Breast epithelium (tissue), 4 donors: ENCODE measurements at regions not wholly inside any gene's neighbourhood (a gene's known extent, or its start where the extent isn't known, plus 50 kb on each side); places are given as distances from the start of the nearest gene placed in this dataset.

Experiments used
- DNase-seq, 2 donors: peaks; one replicate each; pipeline ENCODE4 v3.0.0-alpha.2; 2019; ENCODE audit warnings: low spot score in 2 of 2
- H3K27ac ChIP-seq, 2 donors: fragments of 200-600 bp; sonication (generic) in 1 of 2; one replicate each; pipeline ENCODE4 v1.5.1; 2016 to 2019; ENCODE audit warnings: mild to moderate bottlenecking in 1 of 2
- H3K27me3 ChIP-seq, 2 donors: fragments of 200-600 bp; sonication (generic) in 1 of 2; one replicate each; pipeline versions ENCODE4 v1.5.1 to v1.6.0; 2017 to 2019; ENCODE audit warnings: control low read depth in 1 of 2, mild to moderate bottlenecking in 1 of 2
- H3K36me3 ChIP-seq: fragments of 200-600 bp; one replicate; pipeline ENCODE4 v1.5.1; 2019
- H3K4me1 ChIP-seq, 2 donors: fragments of 200-600 bp; sonication (generic); one replicate each; pipeline ENCODE4 v1.5.1; 2016 to 2019; ENCODE audit warnings: control low read depth in 1 of 2
- H3K4me3 ChIP-seq, 3 donors: fragments of 200-600 bp; sonication (generic); 1 replicate in 2 of 3; 2 replicates in 1 of 3; pipeline ENCODE4 v1.5.1; 2016 to 2019; ENCODE audit warnings: mild to moderate bottlenecking in 3 of 3, moderate library complexity in 2 of 3
- H3K9me3 ChIP-seq, 2 donors: fragments of 200-600 bp; sonication (generic) in 1 of 2; one replicate each; pipeline ENCODE4 v1.5.1; 2016 to 2019; ENCODE audit warnings: control low read depth in 1 of 2
- POLR2A ChIP-seq: fragments of 450-650 bp; IDR thresholded peaks from one replicate; pipeline ENCODE4 v1.6.1; 2016; ENCODE audit warnings: antibody characterized with exemption, mild to moderate bottlenecking, moderate library complexity
- POLR2AphosphoS5 ChIP-seq, 3 donors: sonication (generic); formaldehyde crosslinking; IDR thresholded peaks; one replicate each; pipeline ENCODE4 v1.6.1; 2017; ENCODE audit warnings: antibody characterized with exemption in 3 of 3
- intact Hi-C: fragments of 100-400 bp; cut with DNase I; formaldehyde crosslinking; loops from one replicate; pipeline ENCODE4 v1.15.1; 2023; ENCODE audit warnings: low total_unique reads
- TF ChIP-seq, protein P1 (sequence below), 3 donors: fragments of 450-650 bp; IDR thresholded peaks; one replicate each; pipeline ENCODE4 v1.5.1; 2016 to 2017; ENCODE audit warnings: antibody characterized with exemption in 3 of 3, mild to moderate bottlenecking in 3 of 3, moderate library complexity in 3 of 3

DNA sequence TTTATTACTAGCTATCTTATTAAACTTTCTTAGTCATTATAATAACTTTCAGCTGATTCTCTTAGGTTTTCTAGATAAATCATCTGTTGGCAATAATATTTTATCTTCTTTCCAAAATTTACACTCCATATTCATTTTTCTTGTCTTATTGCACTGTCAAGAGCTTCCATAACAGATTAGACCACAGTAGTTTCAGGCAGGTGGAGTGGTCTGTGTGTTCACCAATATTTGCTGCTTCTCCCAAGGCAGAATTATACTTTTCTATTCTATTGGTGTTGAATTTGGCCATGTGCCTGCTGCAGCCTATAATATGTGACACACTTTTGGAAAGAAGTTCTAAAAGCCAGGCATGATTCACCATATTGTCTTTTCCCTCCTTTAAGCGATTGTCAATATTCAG lies 422.8 kb downstream of the GATA3 start:
- peaks cover 4 to 7% of the 10 kb centered on the region in 2 donors for H3K9me3 ChIP-seq
- TF ChIP-seq, protein P1, sequence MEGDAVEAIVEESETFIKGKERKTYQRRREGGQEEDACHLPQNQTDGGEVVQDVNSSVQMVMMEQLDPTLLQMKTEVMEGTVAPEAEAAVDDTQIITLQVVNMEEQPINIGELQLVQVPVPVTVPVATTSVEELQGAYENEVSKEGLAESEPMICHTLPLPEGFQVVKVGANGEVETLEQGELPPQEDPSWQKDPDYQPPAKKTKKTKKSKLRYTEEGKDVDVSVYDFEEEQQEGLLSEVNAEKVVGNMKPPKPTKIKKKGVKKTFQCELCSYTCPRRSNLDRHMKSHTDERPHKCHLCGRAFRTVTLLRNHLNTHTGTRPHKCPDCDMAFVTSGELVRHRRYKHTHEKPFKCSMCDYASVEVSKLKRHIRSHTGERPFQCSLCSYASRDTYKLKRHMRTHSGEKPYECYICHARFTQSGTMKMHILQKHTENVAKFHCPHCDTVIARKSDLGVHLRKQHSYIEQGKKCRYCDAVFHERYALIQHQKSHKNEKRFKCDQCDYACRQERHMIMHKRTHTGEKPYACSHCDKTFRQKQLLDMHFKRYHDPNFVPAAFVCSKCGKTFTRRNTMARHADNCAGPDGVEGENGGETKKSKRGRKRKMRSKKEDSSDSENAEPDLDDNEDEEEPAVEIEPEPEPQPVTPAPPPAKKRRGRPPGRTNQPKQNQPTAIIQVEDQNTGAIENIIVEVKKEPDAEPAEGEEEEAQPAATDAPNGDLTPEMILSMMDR (IDR thresholded peaks at IDR 0.05): no peak
- no peak for TF ChIP-seq POLR2A
- no peak for TF ChIP-seq POLR2AphosphoS5 (IDR thresholded peaks at IDR 0.05)

DNA sequence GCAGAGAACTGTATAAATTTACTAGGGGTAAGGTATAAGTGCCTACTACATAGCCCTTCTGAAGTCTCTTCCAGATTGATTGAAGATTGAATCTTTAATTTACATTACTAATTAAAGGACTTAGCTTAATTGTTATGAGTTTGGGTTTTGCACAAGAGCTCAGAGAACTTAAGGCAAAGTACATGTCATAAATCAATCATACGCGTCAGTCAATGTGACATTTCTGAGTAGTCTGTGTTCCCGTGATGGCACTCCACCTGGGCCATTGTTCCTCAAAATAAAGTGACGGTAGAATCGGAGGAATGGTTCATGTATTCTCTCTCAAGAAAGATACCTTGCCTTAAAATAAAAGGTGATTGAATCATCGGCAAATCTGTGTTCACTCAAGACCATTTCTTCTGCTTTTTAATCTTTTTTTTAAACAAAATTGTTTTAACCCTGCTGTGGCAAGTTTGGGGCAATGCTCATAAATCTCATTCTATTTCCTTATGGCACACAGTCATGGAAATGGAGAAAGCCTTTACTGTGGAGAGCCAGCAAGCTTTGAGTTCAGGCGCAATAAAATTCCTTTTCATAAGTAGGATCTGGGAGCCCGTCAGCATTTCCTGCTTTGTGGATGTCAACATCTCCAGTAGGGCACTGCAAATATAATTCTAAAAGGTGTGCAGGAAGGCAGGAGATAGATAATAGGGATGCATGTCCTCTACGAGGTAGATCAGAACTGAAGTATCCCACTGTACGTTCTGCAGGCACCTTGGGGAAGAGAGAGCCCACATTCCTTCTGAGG lies 427.4 kb downstream of the GATA3 start:
- H3K27ac ChIP-seq: no peak overlapping the region
- H3K27me3 ChIP-seq: no peaks in the 10 kb centered on the region
- H3K4me3 ChIP-seq: no peak overlapping the region
- H3K9me3 ChIP-seq: peaks cover 4 to 7% of the 10 kb centered on the region in 2 donors
- DNase-seq: no peak
- no peaks in the 10 kb centered on the region for H3K36me3 ChIP-seq
- H3K4me1 ChIP-seq: no peaks in the 10 kb centered on the region
- intact Hi-C loops: no loop called here
- TF ChIP-seq, protein P1 (IDR thresholded peaks at IDR 0.05): no peak
- TF ChIP-seq POLR2A (no peak), POLR2AphosphoS5 (IDR thresholded peaks at IDR 0.05) (no peak)

More for the DNA sequence above, 422.8 kb downstream of the GATA3 start:
- no peak overlapping the region for H3K4me3 ChIP-seq
- H3K27me3 ChIP-seq: no peaks in the 10 kb centered on the region
- no peak for DNase-seq
- H3K4me1 ChIP-seq: no peaks in the 10 kb centered on the region
- no peak overlapping the region for H3K27ac ChIP-seq
- intact Hi-C loops: no loop called here
- H3K36me3 ChIP-seq: no peaks in the 10 kb centered on the region

DNA sequence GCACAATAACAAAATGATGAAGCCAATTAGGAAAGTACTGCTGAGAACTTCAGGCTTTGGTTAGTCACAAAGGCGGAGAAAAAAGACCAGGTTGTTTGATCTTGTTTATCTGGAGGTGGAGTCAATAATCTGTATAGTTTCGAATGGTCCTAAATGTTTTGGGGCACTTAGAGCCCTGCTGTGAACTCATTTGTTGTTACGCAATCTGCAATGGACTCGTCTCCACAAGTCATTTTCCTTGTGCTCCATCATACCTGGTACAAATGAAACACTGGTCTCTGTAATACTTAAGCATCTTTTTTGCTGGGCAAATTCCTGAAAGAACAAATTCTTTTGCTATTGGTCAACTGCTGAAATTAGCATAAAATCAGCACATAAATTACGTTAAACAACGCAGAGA lies 430.5 kb downstream of the GATA3 start:
- Histone ChIP-seq H3K9me3 (no peaks in the 10 kb centered on the region), H3K4me3 (no peak overlapping the region), H3K36me3 (no peaks in the 10 kb centered on the region), H3K27me3 (no peaks in the 10 kb centered on the region), H3K27ac (no peak overlapping the region), H3K4me1 (no peaks in the 10 kb centered on the region)
- DNase-seq: no peak
- no peak for TF ChIP-seq POLR2AphosphoS5 (IDR thresholded peaks at IDR 0.05)
- TF ChIP-seq, protein P1 (IDR thresholded peaks at IDR 0.05): no peak
- TF ChIP-seq POLR2A: no peak
- intact Hi-C loops: no loop called here

DNA sequence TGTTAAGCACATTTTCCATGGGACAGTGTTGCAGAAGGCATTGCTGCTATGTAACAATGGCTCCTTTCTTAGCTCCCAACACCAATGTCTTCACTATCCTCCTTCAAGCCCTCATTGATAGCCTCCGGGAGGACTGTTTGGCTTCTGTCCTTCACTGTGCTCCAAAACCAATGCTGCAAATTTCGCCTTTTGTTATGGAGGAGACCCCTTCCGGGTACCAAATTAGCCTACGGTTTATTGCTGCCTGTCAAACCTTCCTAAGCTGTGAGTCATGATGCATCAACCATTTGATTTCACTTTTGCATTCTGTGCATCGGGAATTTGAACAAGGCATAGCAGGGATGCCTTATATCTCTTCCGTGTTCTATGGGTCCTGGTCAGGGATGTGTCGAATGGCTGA lies 432.9 kb downstream of the GATA3 start:
- H3K9me3 ChIP-seq: no peaks in the 10 kb centered on the region
- no peak overlapping the region for H3K27ac ChIP-seq
- H3K36me3 ChIP-seq: no peaks in the 10 kb centered on the region
- DNase-seq: no peak
- no peaks in the 10 kb centered on the region for H3K27me3 ChIP-seq
- no peaks in the 10 kb centered on the region for H3K4me1 ChIP-seq
- no peak overlapping the region for H3K4me3 ChIP-seq
- TF ChIP-seq POLR2A: no peak
- no peak for TF ChIP-seq POLR2AphosphoS5 (IDR thresholded peaks at IDR 0.05)
- intact Hi-C loops: no loop called here

DNA sequence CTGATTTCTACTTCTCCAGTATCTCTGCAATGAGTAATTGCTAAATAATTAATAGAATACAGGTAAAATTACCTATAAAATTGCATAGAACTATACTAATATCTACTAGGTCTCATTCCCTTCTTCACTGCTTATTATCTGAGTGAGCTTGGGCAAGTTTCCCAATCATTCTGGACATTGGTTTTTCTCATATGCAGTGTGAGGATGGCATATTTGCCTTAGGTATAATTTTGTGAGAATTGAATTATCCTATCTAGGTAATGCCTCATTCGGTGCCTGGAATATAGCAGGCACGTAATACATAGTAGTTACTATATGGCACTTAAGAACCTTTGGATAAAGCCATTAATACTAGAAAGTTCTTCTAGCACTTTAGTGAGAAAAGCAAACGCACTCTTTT lies 434.7 kb downstream of the GATA3 start:
- H3K4me1 ChIP-seq: no peaks in the 10 kb centered on the region
- DNase-seq: no peak
- no peaks in the 10 kb centered on the region for H3K36me3 ChIP-seq
- no peaks in the 10 kb centered on the region for H3K9me3 ChIP-seq
- no peaks in the 10 kb centered on the region for H3K27me3 ChIP-seq
- H3K4me3 ChIP-seq: no peak overlapping the region
- no peak overlapping the region for H3K27ac ChIP-seq
- intact Hi-C loops: no loop called here
- TF ChIP-seq, protein P1 (IDR thresholded peaks at IDR 0.05): no peak
- TF ChIP-seq POLR2AphosphoS5 (IDR thresholded peaks at IDR 0.05) (no peak), POLR2A (no peak)
